OCI-LY7 (cell line): ENCODE measurements at regions not wholly inside any gene's neighbourhood (a gene's known extent, or its start where the extent isn't known, plus 50 kb on each side); places are given as distances from the start of the nearest gene placed in this dataset.
"Not testable (repeated sequence)": the region's sequence is repeated elsewhere in the genome, so short reads cannot be mapped to it uniquely, and the experiment has no call there.

Source experiments
- CTCF ChIP-seq: fragments of 200-600 bp; sonication (generic); conservative IDR thresholded peaks from 2 replicates; pipeline ENCODE4 v1.5.1; 2014; ENCODE audit warnings: mild to moderate bottlenecking, antibody characterized with exemption, low read length, moderate library complexity, mixed read lengths
- EZH2phosphoT487 ChIP-seq: fragments of 200-600 bp; sonication (generic); IDR thresholded peaks from 2 replicates; pipeline ENCODE4 v1.6.1; 2018; ENCODE audit warnings: low read depth, borderline replicate concordance, mild to moderate bottlenecking, mixed run types, antibody characterized with exemption, low read length, moderate library complexity, mixed read lengths

GRCh38 chr1:98285286-98285685 lies 364.5 kb upstream of the DPYD start:
- not testable (repeated sequence) for TF ChIP-seq CTCF, EZH2phosphoT487
